ENCODE measurements at regions not wholly inside any gene's neighbourhood (a gene's known extent, or its start where the extent isn't known, plus 50 kb on each side); places are given as distances from the start of the nearest gene placed in this dataset.
A peak's percentile ranks its signal among the peaks of the same experiment; 100 is the strongest.
"Not testable (repeated sequence)": the region's sequence is repeated elsewhere in the genome, so short reads cannot be mapped to it uniquely, and the experiment has no call there.

GRCh38 chr4:17232566-17233253 lies 279.2 kb downstream of the QDPR start:
- no TSS peak for BruUV-seq (replicated peaks)
- POLR2A ChIA-PET, result no interaction called here
- Histone ChIP-seq H3K36me3 (ENCODE audit: control insufficient read depth in 2 of 2, extremely low read depth in 1 of 2, insufficient read depth in 2 of 2, low read length in 2 of 2) (no peaks in the 10 kb centered on the region), H3K27me3 (ENCODE audit: control insufficient read depth in 2 of 2, insufficient read depth in 2 of 2, low read length in 2 of 2) (no peaks in the 10 kb centered on the region), H3K4me2 (ENCODE audit: insufficient read depth, low read length) (no peak overlapping the region), H2AFZ (ENCODE audit: low read depth, low read length) (no peak overlapping the region), H3K4me1 (ENCODE audit: control insufficient read depth, extremely low read depth, insufficient read depth, low read length) (no peaks in the 10 kb centered on the region), H3K4me3 (replicated peaks in 1 of 3; ENCODE audit: insufficient read depth in 1 of 3, low read depth in 1 of 3, low read length in 3 of 3) (no peak overlapping the region), H4K20me1 (replicated peaks; ENCODE audit: control insufficient read depth, extremely low read depth, insufficient read depth, low read length) (no peaks in the 10 kb centered on the region), H3K9ac (replicated peaks; ENCODE audit: extremely low read depth, insufficient read depth, low read length) (no peak overlapping the region), H3K79me2 (ENCODE audit: control insufficient read depth, insufficient read depth, low read length) (no peaks in the 10 kb centered on the region), H3K27ac (ENCODE audit: insufficient read depth, low read depth, low read length) (no peak overlapping the region), H3K9me3 (replicated peaks; ENCODE audit: control insufficient read depth, insufficient read depth, low read length) (no peaks in the 10 kb centered on the region), H3K9me1 (replicated peaks; ENCODE audit: control insufficient read depth, extremely low read depth, insufficient read depth, low read length) (no peaks in the 10 kb centered on the region)
- CTCF ChIA-PET, result interaction anchor here (1.1 to 1.4 kb wide), 2 partner anchors 11 to 18 kb away, joined by 3 to 4 read pairs; no protein-coding TSS in a partner anchor
- no peak for FAIRE-seq
- intact Hi-C loops (cut with micrococcal nuclease) (no loop called here), dilution Hi-C loops (cut with MboI; ENCODE audit: extremely low pct_ligation_motif_present, low sequenced_read_pairs) (no loop called here)
- peak; percentile 39 for DNase-seq (ENCODE audit: low read depth, low spot score)
- TF ChIP-seq EZH2 (IDR thresholded peaks at IDR 0.05; ENCODE audit: borderline replicate concordance, low read depth, low read length, severe bottlenecking) (no peak), CTCF (IDR thresholded peaks at IDR 0.05; ENCODE audit: extremely low read depth in 1 of 2, insufficient read depth in 1 of 2, low read depth in 1 of 2, low read length in 2 of 2) (no peak), MYC (IDR thresholded peaks at IDR 0.05; ENCODE audit: low read depth, low read length) (no peak), POLR2A (IDR thresholded peaks at IDR 0.05; ENCODE audit: low read depth, low read length) (no peak), JUN (IDR thresholded peaks at IDR 0.05; ENCODE audit: borderline replicate concordance, insufficient read depth, insufficient read length, low read depth) (no peak), FOS (IDR thresholded peaks at IDR 0.05; ENCODE audit: borderline replicate concordance, insufficient read depth, low read length) (no peak), GATA2 (IDR thresholded peaks at IDR 0.05; ENCODE audit: insufficient read depth, insufficient read length, low read depth, low read length) (no peak), POLR2AphosphoS5 (IDR thresholded peaks at IDR 0.05; ENCODE audit: insufficient read depth, low read depth, low read length) (no peak), MAX (IDR thresholded peaks at IDR 0.05; ENCODE audit: insufficient read depth, insufficient read length) (no peak)

- H3K27me3 ChIP-seq (ENCODE audit: control insufficient read depth in 2 of 2, insufficient read depth in 2 of 2, low read length in 2 of 2); H3K9me3 ChIP-seq (replicated peaks; ENCODE audit: control insufficient read depth, insufficient read depth, low read length); FAIRE-seq; H3K27ac ChIP-seq (ENCODE audit: insufficient read depth, low read depth, low read length); H3K4me2 ChIP-seq (ENCODE audit: insufficient read depth, low read length); POLR2A ChIA-PET; BruUV-seq (replicated peaks); DNase-seq (ENCODE audit: low read depth, low spot score); H4K20me1 ChIP-seq (replicated peaks; ENCODE audit: control insufficient read depth, extremely low read depth, insufficient read depth, low read length); H2AFZ ChIP-seq (ENCODE audit: low read depth, low read length); H3K9ac ChIP-seq (replicated peaks; ENCODE audit: extremely low read depth, insufficient read depth, low read length); H3K4me3 ChIP-seq (replicated peaks in 1 of 3; ENCODE audit: insufficient read depth in 1 of 3, low read depth in 1 of 3, low read length in 3 of 3); dilution Hi-C loops (cut with MboI; ENCODE audit: extremely low pct_ligation_motif_present, low sequenced_read_pairs); H3K9me1 ChIP-seq (replicated peaks; ENCODE audit: control insufficient read depth, extremely low read depth, insufficient read depth, low read length); H3K36me3 ChIP-seq (ENCODE audit: control insufficient read depth in 2 of 2, extremely low read depth in 1 of 2, insufficient read depth in 2 of 2, low read length in 2 of 2); H3K79me2 ChIP-seq (ENCODE audit: control insufficient read depth, insufficient read depth, low read length); CTCF ChIA-PET; intact Hi-C loops (cut with micrococcal nuclease); H3K4me1 ChIP-seq (ENCODE audit: control insufficient read depth, extremely low read depth, insufficient read depth, low read length): not testable (repeated sequence)
Measured at GRCh38 chr4:17231880-17232475, 279.9 kb downstream of the QDPR start.
